ENCODE measurements at regions not wholly inside any gene's neighbourhood (a gene's known extent, or its start where the extent isn't known, plus 50 kb on each side); places are given as distances from the start of the nearest gene placed in this dataset.

GRCh38 chr3:23659274-23659673 lies 146.5 kb upstream of the UBE2E1 start:
- intact Hi-C loops (cut with DNase I): no loop called here
- no peak for ATAC-seq

DNA sequence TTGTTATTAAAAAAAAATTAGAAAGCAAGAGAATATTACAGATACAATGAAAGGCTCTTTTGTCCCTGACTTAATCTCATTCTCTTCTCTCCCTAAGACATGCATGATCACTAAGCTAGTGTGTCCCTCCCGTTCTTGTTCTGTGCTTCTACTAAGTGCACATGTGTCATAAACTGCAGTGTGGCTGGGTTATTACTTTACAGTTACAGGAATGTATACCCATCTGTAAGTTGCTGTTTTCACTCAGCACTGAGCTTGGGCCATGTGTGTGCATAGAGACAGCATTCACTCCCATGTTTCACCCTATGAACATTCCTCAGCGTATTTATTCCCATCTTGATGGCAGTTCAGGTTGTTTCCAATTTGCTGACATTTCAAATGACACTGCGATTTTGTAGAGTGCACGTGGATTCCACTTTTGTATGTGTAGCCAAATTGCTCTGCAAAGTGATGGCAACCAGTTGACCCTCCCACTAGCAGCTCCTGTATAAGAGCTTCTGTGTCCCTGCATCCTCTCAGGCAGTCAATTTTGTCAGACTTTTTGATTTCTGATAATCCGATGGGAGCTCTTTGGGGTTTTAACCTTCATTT lies 145.8 kb upstream of the UBE2E1 start:
- Histone ChIP-seq H3K27me3 (no peaks in the 10 kb centered on the region), H3K4me3 (no peak overlapping the region), H3K36me3 (no peaks in the 10 kb centered on the region), H3K4me1 (no peaks in the 10 kb centered on the region), H3K27ac (no peak overlapping the region), H3K9me3 (peaks cover 0 to 7% of the 10 kb centered on the region in 2 donors)
- no peak for DNase-seq
- TF ChIP-seq CTCF (IDR thresholded peaks at IDR 0.05): no peak
- no peak for ATAC-seq
- intact Hi-C loops (cut with DNase I): no loop called here

More at GRCh38 chr3:23659274-23659673, 146.5 kb upstream of the UBE2E1 start:
- TF ChIP-seq CTCF (IDR thresholded peaks at IDR 0.05): no peak
- no peaks in the 10 kb centered on the region for H3K36me3 ChIP-seq
- no peak for DNase-seq
- H3K4me1 ChIP-seq: no peaks in the 10 kb centered on the region
- no peak overlapping the region for H3K4me3 ChIP-seq
- H3K9me3 ChIP-seq: peaks cover 0 to 7% of the 10 kb centered on the region in 2 donors
- no peaks in the 10 kb centered on the region for H3K27me3 ChIP-seq
- H3K27ac ChIP-seq: no peak overlapping the region

DNA sequence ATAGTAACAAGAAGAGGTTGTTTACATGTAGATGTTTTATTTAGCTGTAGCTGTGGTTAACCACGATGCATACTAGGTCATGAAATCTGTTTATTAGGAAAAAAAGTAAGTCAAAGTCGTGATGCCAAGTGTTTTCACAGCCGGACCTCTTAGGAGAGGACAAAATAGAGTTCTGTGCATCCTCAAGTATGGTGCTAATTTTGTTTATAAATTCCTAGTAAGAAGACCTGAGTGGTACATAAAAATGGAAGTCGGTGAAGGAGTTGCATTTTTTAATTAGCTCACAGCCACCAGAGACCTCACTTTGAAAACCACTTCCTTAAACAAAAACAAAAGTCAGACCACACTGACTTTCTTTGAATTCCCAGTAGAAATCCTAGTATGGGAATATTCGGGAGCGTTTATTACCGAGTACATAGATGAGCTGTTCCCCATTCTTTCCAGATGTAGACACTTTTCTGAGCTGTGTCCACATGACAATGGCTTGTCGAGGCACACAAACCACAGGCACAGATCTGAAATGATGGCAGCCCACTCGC lies 143.6 kb upstream of the UBE2E1 start:
- H3K9me3 ChIP-seq: no peaks in the 10 kb centered on the region
- H3K27me3 ChIP-seq: no peaks in the 10 kb centered on the region
- intact Hi-C loops (cut with DNase I): no loop called here
- no peaks in the 10 kb centered on the region for H3K36me3 ChIP-seq
- no peak overlapping the region for H3K27ac ChIP-seq
- DNase-seq (no peak), ATAC-seq (no peak)
- H3K4me1 ChIP-seq: no peaks in the 10 kb centered on the region
- no peak overlapping the region for H3K4me3 ChIP-seq
- TF ChIP-seq CTCF (IDR thresholded peaks at IDR 0.05): no peak

DNA sequence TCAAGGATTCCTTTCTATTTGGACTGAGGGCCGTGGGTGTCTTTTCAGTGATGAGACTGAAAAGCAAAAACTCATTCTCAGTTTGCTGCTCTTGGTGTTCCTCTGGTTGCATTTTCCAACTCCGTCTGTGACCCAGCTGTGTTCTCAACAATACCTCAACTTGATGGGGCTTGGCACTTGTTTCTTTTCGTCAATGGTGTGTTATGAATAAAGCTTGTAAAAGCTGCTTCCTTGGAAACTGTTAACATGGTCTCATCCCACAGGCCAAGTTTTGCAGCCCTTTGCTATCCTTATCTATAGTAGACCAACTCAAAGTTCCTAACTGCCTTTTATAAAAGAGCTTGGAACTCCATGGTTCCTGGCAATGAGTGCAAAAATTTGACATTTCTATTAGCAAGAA lies 142.5 kb upstream of the UBE2E1 start:
- intact Hi-C loops (cut with DNase I): no loop called here
- Histone ChIP-seq H3K4me1 (no peaks in the 10 kb centered on the region), H3K4me3 (no peak overlapping the region), H3K36me3 (no peaks in the 10 kb centered on the region), H3K9me3 (no peaks in the 10 kb centered on the region), H3K27ac (no peak overlapping the region), H3K27me3 (no peaks in the 10 kb centered on the region)
- TF ChIP-seq CTCF (IDR thresholded peaks at IDR 0.05): no peak
- ATAC-seq: no peak
- DNase-seq: no peak

- H3K9me3 ChIP-seq: no peaks in the 10 kb centered on the region
- intact Hi-C loops (cut with DNase I): no loop called here
- ATAC-seq: no peak
Measured at GRCh38 chr3:23663661-23664186, 142.0 kb upstream of the UBE2E1 start.

More at GRCh38 chr3:23663661-23664186, 142.0 kb upstream of the UBE2E1 start:
- H3K27me3 ChIP-seq: no peaks in the 10 kb centered on the region
- no peak for TF ChIP-seq CTCF (IDR thresholded peaks at IDR 0.05)
- no peak overlapping the region for H3K4me3 ChIP-seq
- H3K27ac ChIP-seq: no peak overlapping the region
- no peak for DNase-seq
- H3K36me3 ChIP-seq: no peaks in the 10 kb centered on the region
- H3K4me1 ChIP-seq: no peaks in the 10 kb centered on the region
